A549 (cell line): ENCODE measurements at regions not wholly inside any gene's neighbourhood (a gene's known extent, or its start where the extent isn't known, plus 50 kb on each side); places are given as distances from the start of the nearest gene placed in this dataset.

Source experiments
- ATAC-seq, 2 experiments: fragments of 200-7000 bp in 1 of 2; fragments of >200 bp in 1 of 2; cut with Nextera tagmentation in 1 of 2; cut with Tn5 transposase in 1 of 2; 3 replicates each; pipeline versions ENCODE4 v1.8.0 to v1.9.1; 2018 to 2020; ENCODE audit warnings: mild to moderate bottlenecking in 1 of 2, moderate library complexity in 1 of 2
- CTCF ChIA-PET: fragments of 300-600 bp; sonication (Branson Sonifier 250); formaldehyde crosslinking; extraction: SDS; loops from one replicate; lab custom pipeline; 2021; ENCODE audit warnings: antibody characterized with exemption, inconsistent platforms; lab: Yijun Ruan, JAX
- POLR2A ChIA-PET: fragments of 350-600 bp; formaldehyde crosslinking; extraction: SDS; loops from one replicate; lab custom pipeline; 2021; ENCODE audit warnings: antibody characterized with exemption, inconsistent platforms; lab: Yijun Ruan, JAX
- DNase-seq, 2 experiments: peaks; one replicate each; pipeline versions ENCODE4 v3.0.0 to v3.0.0-alpha.2; 2011 to 2016; ENCODE audit warnings: low read depth in 1 of 2, low spot score in 1 of 2
- FAIRE-seq: peaks from 2 replicates; lab custom pipeline; 2011; peaks lifted over from hg19 to GRCh38; lab: Jason Lieb, UNC
- H3K27ac ChIP-seq, 2 experiments: fragments of >200 bp; sonication (Bioruptor Twin); formaldehyde crosslinking; 3 replicates each; pipeline ENCODE4 v1.5.1; 2016 to 2017
- H3K4me1 ChIP-seq: fragments of >200 bp; sonication (Bioruptor Twin); formaldehyde crosslinking; 3 replicates; pipeline ENCODE4 v1.6.1; 2016
- H3K4me2 ChIP-seq: fragments of >200 bp; sonication (Bioruptor Twin); formaldehyde crosslinking; 3 replicates; pipeline ENCODE4 v1.6.1; 2016
- H3K4me3 ChIP-seq: fragments of >200 bp; sonication (Bioruptor Twin); formaldehyde crosslinking; 3 replicates; pipeline ENCODE4 v1.5.1; 2016
- H3K9me3 ChIP-seq: fragments of >200 bp; sonication (Bioruptor Twin); formaldehyde crosslinking; 3 replicates; pipeline ENCODE4 v1.6.1; 2016
- ATOH8 ChIP-seq: fragments of 250-450 bp; sonication (Bioruptor Pico); IDR thresholded peaks from 2 replicates; pipeline ENCODE4 v1.5.0; 2020; ENCODE audit warnings: low read depth, mild to moderate bottlenecking, moderate library complexity
- CBX2 ChIP-seq: fragments of 200-600 bp; sonication (generic); IDR thresholded peaks from 2 replicates; pipeline ENCODE4 v1.6.1; 2016; ENCODE audit warnings: low read depth, mild to moderate bottlenecking, borderline replicate concordance
- CEBPB ChIP-seq, 2 experiments: fragments of >200 bp in 1 of 2; sonication (Bioruptor Twin) in 1 of 2; formaldehyde crosslinking in 1 of 2; IDR thresholded peaks; 2 replicates each; pipeline ENCODE4 v1.6.1; 2012 to 2016
- CHD4 ChIP-seq: fragments of 200-600 bp; sonication (generic); IDR thresholded peaks from 2 replicates; pipeline ENCODE4 v1.6.1; 2016; ENCODE audit warnings: antibody characterized with exemption, mild to moderate bottlenecking, borderline replicate concordance
- CTCF ChIP-seq: fragments of >200 bp; sonication (Bioruptor Twin); formaldehyde crosslinking; IDR thresholded peaks from 3 replicates; pipeline ENCODE4 v1.5.1; 2016
- E2F6 ChIP-seq: IDR thresholded peaks from 2 replicates; pipeline ENCODE4 v1.6.1; 2012; ENCODE audit warnings: low read depth, borderline replicate concordance
- EP300 ChIP-seq, 2 experiments: fragments of >200 bp; sonication (Bioruptor Twin); formaldehyde crosslinking; IDR thresholded peaks; 2 replicates in 1 of 2; 3 replicates in 1 of 2; pipeline ENCODE4 v1.6.1; 2016 to 2017
- FOSB ChIP-seq: fragments of 250-450 bp; sonication (Bioruptor Pico); IDR thresholded peaks from 2 replicates; pipeline ENCODE4 v1.5.0; 2020; ENCODE audit warnings: mild to moderate bottlenecking, moderate library complexity
- FOSL2 ChIP-seq, 2 experiments: fragments of 450-650 bp in 1 of 2; fragments of >200 bp in 1 of 2; sonication (Bioruptor Twin) in 1 of 2; formaldehyde crosslinking; IDR thresholded peaks; 2 replicates each; pipeline versions ENCODE4 v1.5.0 to v1.6.1; 2016 to 2020; ENCODE audit warnings: mild to moderate bottlenecking in 1 of 2, moderate library complexity in 1 of 2
- GATA3 ChIP-seq: IDR thresholded peaks from 2 replicates; pipeline ENCODE4 v1.6.1; 2012; ENCODE audit warnings: borderline replicate concordance
- JUN ChIP-seq, 2 experiments: fragments of >200 bp; sonication (Bioruptor Twin); formaldehyde crosslinking; IDR thresholded peaks; 2 replicates in 1 of 2; 3 replicates in 1 of 2; pipeline ENCODE4 v1.6.1; 2016 to 2017
- JUNB ChIP-seq: fragments of >200 bp; sonication (Bioruptor Twin); formaldehyde crosslinking; IDR thresholded peaks from 2 replicates; pipeline ENCODE4 v1.6.1; 2016
- KDM1A ChIP-seq: fragments of 200-600 bp; sonication (generic); IDR thresholded peaks from 2 replicates; pipeline ENCODE4 v1.6.1; 2016; ENCODE audit warnings: low read depth, mild to moderate bottlenecking
- KDM5A ChIP-seq: fragments of 200-600 bp; sonication (generic); IDR thresholded peaks from 2 replicates; pipeline ENCODE4 v1.6.1; 2016; ENCODE audit warnings: antibody characterized with exemption, mild to moderate bottlenecking
- MAFK ChIP-seq: fragments of 450-650 bp; IDR thresholded peaks from 2 replicates; pipeline ENCODE4 v1.6.1; 2014; ENCODE audit not compliant: partially characterized antibody
- MAX ChIP-seq: IDR thresholded peaks from 2 replicates; pipeline ENCODE4 v1.6.1; 2012
- MYC ChIP-seq: IDR thresholded peaks from 2 replicates; pipeline ENCODE4 v1.6.1; 2012; ENCODE audit warnings: mild to moderate bottlenecking, inconsistent platforms, low read length, improper control_type of control experiment, borderline replicate concordance
- NPAS2 ChIP-seq: fragments of 250-450 bp; sonication (Bioruptor Pico); IDR thresholded peaks from 2 replicates; pipeline ENCODE4 v1.8.0; 2022; ENCODE audit warnings: mild to moderate bottlenecking, moderate library complexity, borderline replicate concordance
- NR3C1 ChIP-seq: fragments of >200 bp; sonication (Bioruptor Twin); formaldehyde crosslinking; IDR thresholded peaks from 3 replicates; pipeline ENCODE4 v1.6.1; 2017
- RAD21 ChIP-seq, 2 experiments: fragments of >200 bp in 1 of 2; sonication (Bioruptor Twin) in 1 of 2; formaldehyde crosslinking in 1 of 2; IDR thresholded peaks in 1 of 2; conservative IDR thresholded peaks in 1 of 2; 2 replicates in 1 of 2; 3 replicates in 1 of 2; pipeline ENCODE4 v1.6.1; 2012 to 2018; ENCODE audit warnings: inconsistent platforms in 1 of 2
- REST ChIP-seq: fragments of 200-600 bp; sonication (generic); IDR thresholded peaks from 2 replicates; pipeline ENCODE4 v1.6.1; 2016; ENCODE audit warnings: antibody characterized with exemption, mild to moderate bottlenecking, moderate library complexity
- RFX5 ChIP-seq: fragments of 450-650 bp; IDR thresholded peaks from 2 replicates; pipeline ENCODE4 v1.7.1; 2014; ENCODE audit warnings: antibody characterized with exemption, mild to moderate bottlenecking, moderate library complexity
- RNF2 ChIP-seq: fragments of 200-600 bp; sonication (generic); IDR thresholded peaks from 2 replicates; pipeline ENCODE4 v1.6.1; 2016; ENCODE audit warnings: low read depth, mild to moderate bottlenecking, antibody characterized with exemption, moderate library complexity, borderline replicate concordance
- SMC3 ChIP-seq: fragments of >200 bp; sonication (Bioruptor Twin); formaldehyde crosslinking; IDR thresholded peaks from 3 replicates; pipeline ENCODE4 v1.6.1; 2018; ENCODE audit warnings: inconsistent platforms
- SREBF2 ChIP-seq: fragments of 450-650 bp; IDR thresholded peaks from 2 replicates; pipeline ENCODE4 v1.6.1; 2014; ENCODE audit warnings: mild to moderate bottlenecking, moderate library complexity
- ZNF302 ChIP-seq: fragments of 250-450 bp; sonication (Bioruptor Pico); IDR thresholded peaks from 2 replicates; pipeline ENCODE4 v1.9.0; 2021; ENCODE audit warnings: inconsistent platforms, mild to moderate bottlenecking, moderate library complexity
- WGBS: methylation state at CpG from one replicate; pipeline ENCODE4 v1.1.6; 2017; ENCODE audit errors: missing lambda C conversion rate; 5-methylcytosine and 5-hydroxymethylcytosine counted together

- H3K4me3 ChIP-seq: no peak overlapping the region
- WGBS: 7% methylated on average over 9 of the region's 9 CpGs
- DNase-seq (peak; percentile 61 to 92), ATAC-seq (peak; percentile 95 to 96), FAIRE-seq (peak; percentile 83)
- peak overlapping the region; percentile 82 to 89 for H3K27ac ChIP-seq
- peak overlapping the region; percentile 60 for H3K4me2 ChIP-seq
- 0 out of 3 replicates have a peak, but pooled peaks cover 13% of the 10 kb centered on the region for H3K9me3 ChIP-seq
- CTCF ChIA-PET: interaction anchor here (0.8 to 1.2 kb wide), 2 partner anchors 20 to 136 kb away, joined by 3 read pairs; no protein-coding TSS in a partner anchor
- POLR2A ChIA-PET: interaction anchor here (0.6 kb wide), 1 partner anchor 485 kb away, joined by 3 read pairs; no protein-coding TSS in a partner anchor
- H3K4me1 ChIP-seq: peaks cover 65% of the 10 kb centered on the region
- no peak for TF ChIP-seq CHD4
- TF ChIP-seq E2F6: 0 out of 2 replicates have a peak, but pooled peaks have one; percentile 63
- TF ChIP-seq MAX: peak; percentile 81
- no peak for TF ChIP-seq KDM1A
- TF ChIP-seq RFX5: no peak
- peak; percentile 60 for TF ChIP-seq JUNB
- no peak for TF ChIP-seq RNF2
- TF ChIP-seq JUN (IDR thresholded peaks at IDR 0.05): peak in 1 of 2 experiments; percentile 36; a peak in 1 of 5 replicates
- peak; percentile 67 for TF ChIP-seq SMC3
- TF ChIP-seq FOSB: no peak
- peak; percentile 37 for TF ChIP-seq CTCF
- 0 out of 5 replicates have a peak, but pooled peaks have one; percentile 33 to 38 for TF ChIP-seq EP300 (IDR thresholded peaks at IDR 0.05)
- peak; percentile 64 to 70 for TF ChIP-seq RAD21 (conservative IDR thresholded peaks at IDR 0.05 in 1 of 2, IDR thresholded peaks at IDR 0.05 in 1 of 2)
- TF ChIP-seq GATA3: peak; percentile 65; the same call in 1 of the 2 replicates
- no peak for TF ChIP-seq NPAS2 (CRISPR knock-in tag)
- TF ChIP-seq FOSL2 (IDR thresholded peaks at IDR 0.05): no peak
- peak; percentile 73 for TF ChIP-seq FOSL2 (CRISPR knock-in tag; IDR thresholded peaks at IDR 0.05)
These were observed 361.8 kb downstream of the RND3 start for GRCh38 chr2:150125708-150126107.

GRCh38 chr2:150125188-150125587, 362.3 kb downstream of the RND3 start:
- peaks cover 67% of the 10 kb centered on the region for H3K4me1 ChIP-seq
- ChIA-PET CTCF (no interaction called here), POLR2A (no interaction called here)
- 64% methylated on average over 5 of the region's 5 CpGs for WGBS
- TF ChIP-seq MAFK (no peak), FOSB (no peak), NR3C1 (no peak), CBX2 (no peak), SMC3 (no peak), CEBPB (IDR thresholded peaks at IDR 0.05) (no peak), KDM5A (no peak), ZNF302 (CRISPR knock-in tag) (no peak), ATOH8 (CRISPR knock-in tag) (no peak), SREBF2 (no peak), MYC (no peak), REST (no peak)
- H3K9me3 ChIP-seq: 0 out of 3 replicates have a peak, but pooled peaks cover 13% of the 10 kb centered on the region
- H3K27ac ChIP-seq: peak overlapping the region; percentile 82 to 89
- no peak for DNase-seq
- peak; percentile 14 to 20; a peak in 4 of 6 replicates for ATAC-seq
- no peak for FAIRE-seq
- no peak overlapping the region for H3K4me3 ChIP-seq
- H3K4me2 ChIP-seq: peak overlapping the region; percentile 60
